Right forelimb (tissue), 1 donor: ENCODE measurements at regions not wholly inside any gene's neighbourhood (a gene's known extent, or its start where the extent isn't known, plus 50 kb on each side); places are given as distances from the start of the nearest gene placed in this dataset.

Experiments used
- DNase-seq: peaks from one replicate; pipeline ENCODE4 v3.0.0-alpha.2; 2018

DNA sequence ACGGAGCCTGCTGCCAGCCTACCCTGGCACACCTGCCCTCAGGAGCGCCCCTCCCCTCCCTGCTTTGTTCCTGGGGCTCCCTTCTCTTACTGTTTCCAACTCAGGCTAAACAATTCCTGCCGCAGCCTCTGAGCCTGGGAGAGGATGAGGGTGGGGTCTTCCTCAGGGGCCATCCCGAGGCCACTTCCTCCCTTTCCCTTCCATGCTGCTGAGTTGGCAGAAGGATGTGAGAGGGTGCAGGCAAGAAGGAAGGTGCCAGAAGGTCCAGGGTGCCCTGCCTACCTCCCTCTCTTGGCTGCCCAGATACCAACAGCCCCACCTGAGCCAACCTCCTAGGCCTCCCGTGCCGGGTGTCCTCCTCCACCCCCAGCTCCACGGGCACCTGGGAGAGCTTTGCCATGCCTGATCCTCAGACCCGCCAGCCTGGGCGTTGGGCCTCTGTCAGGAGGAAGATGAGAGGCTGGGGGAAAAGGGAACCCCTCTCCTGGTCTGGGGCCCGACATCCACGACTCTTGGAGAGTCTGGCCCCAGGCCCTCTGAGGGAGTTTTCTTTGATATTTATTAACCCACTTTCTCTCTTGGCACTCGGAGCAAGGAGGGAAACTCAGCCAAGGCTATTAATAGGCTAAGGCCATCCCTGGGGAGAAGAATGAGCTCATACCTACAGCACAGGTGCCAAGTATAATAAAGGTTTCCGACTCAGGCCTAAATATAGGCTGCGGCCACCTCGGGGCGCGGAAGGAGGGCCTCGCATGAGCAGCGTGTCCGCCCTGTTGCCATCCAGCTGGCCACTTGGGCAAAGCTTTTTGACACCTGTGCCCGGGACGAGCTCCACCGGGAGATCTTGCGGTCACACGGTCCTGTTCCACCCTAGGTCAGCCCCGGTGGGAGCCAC is 232.0 kb downstream of the ENGASE start:
- no peak for DNase-seq

DNA sequence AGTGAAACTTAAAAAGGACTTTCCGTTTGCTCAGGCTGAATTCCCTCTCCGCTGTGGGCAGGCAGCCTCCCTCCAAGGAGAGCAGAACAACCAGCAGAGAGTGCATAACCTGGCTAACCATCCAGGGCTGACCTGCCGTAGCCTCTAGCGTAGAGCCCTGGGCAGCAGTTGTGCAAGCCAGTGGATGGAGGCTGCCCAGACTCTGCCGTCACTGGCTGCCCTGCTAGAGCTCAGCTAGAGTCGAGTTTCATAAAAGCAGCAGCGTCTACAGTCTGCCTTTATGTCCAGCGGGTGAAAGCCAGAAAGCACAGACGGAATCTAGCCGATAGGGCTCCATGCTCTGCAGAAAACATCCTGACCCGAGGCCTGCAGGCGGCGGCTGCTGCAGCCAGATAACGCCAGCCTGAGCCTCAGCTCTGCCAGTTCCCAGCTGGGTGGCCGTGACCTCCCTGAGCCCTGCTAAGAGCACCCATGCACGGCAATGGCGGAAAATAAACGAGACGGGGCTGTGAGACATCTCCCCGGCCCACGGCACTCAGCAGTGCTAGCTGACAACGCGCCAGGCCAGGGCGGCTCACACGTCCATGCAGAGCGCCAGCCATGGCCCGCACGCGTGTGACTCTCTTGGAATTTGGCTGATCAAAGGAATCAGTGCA is 231.3 kb downstream of the ENGASE start:
- DNase-seq, result no peak

DNA sequence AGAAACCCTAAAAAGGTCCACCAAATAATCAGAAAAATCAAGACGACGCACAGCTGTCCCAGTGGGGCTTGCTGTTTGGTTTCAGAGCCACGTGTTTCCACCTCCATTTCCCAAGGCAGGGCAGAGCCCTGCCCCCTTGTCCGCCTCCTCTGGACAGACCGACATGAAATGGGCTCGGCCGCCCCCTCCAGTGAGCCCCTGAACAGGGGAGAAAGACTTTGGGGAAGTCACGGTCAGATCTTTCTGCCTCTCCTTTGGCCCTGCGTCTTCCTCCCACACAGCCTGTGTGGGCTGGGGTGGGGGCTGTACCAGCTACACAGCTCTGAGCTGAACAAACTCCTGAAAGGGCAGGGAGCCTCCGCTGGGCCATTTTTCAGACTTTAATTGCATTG is 230.7 kb downstream of the ENGASE start:
- no peak for DNase-seq

GRCh38 chr17:79304884-79305283 is 230.3 kb downstream of the ENGASE start:
- DNase-seq, result no peak

DNA sequence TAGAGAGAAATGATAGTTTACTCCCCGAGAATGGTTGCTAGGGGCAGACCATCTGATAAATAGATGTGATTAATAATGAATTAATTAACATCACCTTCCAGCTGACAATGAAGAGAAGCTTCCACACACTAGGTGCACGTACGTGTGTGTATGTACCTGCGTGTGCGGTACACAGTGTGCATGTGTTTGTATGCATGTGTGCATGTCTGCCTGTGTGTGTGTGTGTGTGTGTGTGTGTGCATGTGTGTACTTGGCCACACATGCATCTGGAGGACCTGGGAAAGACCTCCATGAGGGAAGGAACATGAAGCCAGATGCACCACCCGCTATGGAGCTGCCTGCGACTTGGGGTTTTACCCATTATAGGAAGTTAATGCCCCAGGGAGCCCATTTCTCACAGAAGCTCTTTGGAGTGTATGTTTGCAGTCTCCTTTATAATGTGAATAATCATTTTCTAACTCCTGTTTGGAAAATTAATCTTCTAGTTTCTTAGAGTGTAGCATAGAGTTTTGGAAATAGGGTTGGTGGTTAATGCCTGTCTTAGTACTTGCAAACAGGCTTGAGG is 229.1 kb downstream of the ENGASE start:
- DNase-seq, result no peak

DNA sequence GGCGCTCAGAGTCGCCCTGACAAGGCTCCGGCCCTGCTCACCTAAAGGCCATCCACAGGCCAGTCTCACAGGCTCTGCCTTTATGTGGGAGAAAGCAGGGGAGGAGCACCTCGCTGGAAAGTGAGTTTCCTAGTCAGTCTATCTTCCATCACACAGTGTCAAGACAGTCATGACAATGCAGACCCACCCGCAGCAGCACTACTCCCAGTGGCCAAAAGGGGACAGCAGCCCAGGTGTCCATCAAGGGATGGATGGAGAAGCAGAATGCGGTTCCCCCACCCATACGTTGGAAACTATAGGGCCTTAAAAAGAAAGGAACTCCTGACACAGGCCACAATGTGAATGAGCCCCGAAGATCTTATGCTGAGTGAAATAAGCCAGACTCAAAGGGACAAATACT is 226.8 kb downstream of the ENGASE start:
- no peak for DNase-seq

- DNase-seq, result no peak
Observed at GRCh38 chr17:79299349-79299748, 224.7 kb downstream of the ENGASE start.

GRCh38 chr17:79298799-79299198 is 224.2 kb downstream of the ENGASE start:
- no peak for DNase-seq

DNA sequence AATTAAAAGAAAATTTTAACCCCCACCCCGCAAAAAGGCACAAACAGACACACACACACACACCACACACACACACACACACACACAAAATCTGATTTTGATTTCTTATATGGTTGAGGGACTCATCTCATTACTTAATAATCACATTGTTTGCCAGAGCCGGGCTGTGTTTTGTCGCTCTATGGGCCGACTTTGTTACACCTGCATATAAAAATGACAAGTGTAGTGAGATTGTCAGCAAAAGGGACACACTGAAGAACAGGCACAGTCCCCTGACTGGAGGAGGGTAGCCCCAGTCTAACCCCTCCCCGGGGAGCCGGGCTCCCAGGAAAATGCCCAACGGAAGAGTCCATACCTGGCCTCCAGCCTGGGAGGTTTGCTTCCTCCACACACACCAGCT is 221.6 kb downstream of the ENGASE start:
- no peak for DNase-seq

DNA sequence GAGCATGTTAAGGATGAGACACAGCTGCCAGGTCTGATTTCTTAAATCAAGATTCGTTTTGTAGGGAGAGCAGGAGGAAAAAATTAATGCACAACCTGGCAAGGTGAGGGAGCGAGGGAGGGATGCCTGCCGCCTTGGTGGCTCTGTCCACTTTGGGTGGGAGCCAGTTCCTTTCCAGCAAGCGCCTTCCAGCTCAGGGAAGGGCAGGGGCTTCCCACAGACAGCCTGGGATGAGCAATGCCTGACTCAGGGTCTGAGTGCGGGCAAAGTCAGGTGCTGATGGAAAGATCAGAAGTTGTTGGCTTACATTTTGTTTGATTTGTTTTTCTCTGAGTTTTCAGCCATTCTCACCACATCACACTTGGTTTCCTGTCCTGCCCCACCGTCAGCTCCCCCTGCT is 220.7 kb downstream of the ENGASE start:
- no peak for DNase-seq

- peak; percentile 88 for DNase-seq
Observed at GRCh38 chr17:79294459-79295071, 219.9 kb downstream of the ENGASE start.

GRCh38 chr17:79292501-79292900 is 217.9 kb downstream of the ENGASE start:
- DNase-seq, result no peak

GRCh38 chr17:79291391-79291790 is 216.8 kb downstream of the ENGASE start:
- no peak for DNase-seq

GRCh38 chr17:79290726-79291125 is 216.1 kb downstream of the ENGASE start:
- no peak for DNase-seq

- DNase-seq, result no peak
Observed at GRCh38 chr17:79288950-79289349, 214.3 kb downstream of the ENGASE start.

DNA sequence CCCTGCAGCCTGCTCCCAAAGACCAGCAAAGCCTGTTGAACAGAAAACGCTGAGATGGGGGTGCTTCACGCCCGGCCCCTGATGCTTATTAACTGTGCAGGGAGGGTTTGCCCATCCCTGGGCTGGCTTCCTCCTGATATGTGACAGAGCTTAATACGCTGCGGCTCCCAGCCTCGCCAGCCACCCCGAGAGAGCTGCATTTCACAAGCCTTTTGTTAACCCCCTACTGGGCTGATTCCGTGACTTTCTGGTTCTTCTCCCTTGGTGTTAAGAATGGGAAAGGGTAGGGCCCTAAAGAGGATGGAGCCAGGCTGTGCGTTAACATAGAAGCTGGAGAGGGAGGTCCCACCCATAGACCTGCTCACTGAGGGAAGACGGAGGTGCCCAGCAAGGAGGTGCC is 211.8 kb downstream of the ENGASE start:
- DNase-seq, result no peak

DNA sequence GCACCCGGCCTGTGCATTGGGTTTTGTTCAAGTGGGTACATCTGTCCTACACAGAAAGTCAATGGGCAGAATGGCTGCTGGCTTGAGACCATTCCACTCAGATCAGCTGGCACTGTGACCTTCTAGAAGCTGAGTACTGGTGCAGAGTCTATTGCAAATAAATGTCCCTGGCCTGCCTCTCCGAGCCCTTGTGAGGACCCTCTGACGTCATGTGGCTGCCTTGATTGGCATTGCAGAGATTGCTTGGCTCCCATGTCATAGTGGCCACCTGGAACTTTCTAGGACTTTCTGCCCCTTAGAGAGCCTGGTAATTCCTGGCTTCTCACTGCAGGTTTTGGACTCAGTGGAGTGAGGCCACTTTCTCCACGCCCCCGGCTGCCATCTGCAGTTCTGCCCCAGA is 211.3 kb downstream of the ENGASE start:
- no peak for DNase-seq

DNA sequence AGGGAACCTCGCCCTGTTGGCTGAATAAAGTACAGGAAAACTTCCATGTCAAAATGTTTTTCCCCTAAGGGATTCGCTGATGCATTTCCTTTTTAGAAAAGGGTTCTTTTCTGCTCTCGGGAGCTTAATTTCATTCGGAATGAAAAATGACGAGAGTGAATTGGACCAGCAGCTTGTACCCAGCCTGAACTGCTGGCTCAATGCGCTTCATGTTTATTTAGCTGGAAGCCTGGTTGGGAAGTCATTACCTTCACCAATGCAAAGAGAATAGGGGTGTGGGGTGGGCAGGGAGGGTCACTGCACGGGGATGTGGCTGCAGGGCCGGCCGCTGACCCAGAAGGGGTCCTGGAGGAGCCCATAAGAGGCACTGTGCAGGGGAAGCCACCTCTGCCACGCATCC is 207.7 kb downstream of the ENGASE start:
- no peak for DNase-seq

GRCh38 chr17:79281803-79282202 is 207.2 kb downstream of the ENGASE start:
- DNase-seq, result no peak

GRCh38 chr17:79280866-79281572 is 206.4 kb downstream of the ENGASE start:
- no peak for DNase-seq

DNA sequence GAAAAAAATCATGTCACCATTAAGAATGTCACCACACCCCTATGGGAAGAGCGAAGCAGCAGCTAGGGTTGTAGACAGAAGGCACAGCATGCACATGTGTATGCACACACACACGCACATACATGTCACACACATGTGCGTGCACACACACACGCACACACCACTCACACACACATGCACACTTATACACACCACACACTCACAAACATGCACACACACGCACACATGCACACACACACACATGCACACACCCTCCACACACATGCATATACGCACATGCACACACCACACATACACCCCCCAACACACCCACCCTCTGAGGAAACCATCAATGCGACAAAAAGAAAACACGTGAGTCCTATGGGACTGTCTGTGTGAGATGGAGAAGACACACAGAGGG is 205.4 kb downstream of the ENGASE start:
- DNase-seq, result no peak

DNA sequence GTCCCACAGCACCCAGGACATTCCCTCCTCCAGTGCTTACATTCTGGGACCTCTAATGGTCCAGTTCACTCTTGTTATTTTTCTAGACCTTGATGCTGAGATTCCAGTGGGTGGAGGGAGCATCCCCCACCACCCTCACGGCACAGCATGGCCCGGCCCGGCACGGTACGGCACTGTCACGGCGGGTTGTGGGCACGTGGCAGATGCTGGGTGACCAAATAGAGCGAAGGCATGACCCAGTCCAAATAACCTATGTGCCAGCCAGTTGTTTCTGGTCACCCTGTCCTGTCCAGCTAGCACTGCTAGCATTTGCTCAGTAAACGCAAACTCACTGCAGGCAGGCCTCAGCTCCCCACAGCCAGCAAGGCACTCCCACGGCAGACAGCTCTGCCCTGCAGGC is 204.7 kb downstream of the ENGASE start:
- DNase-seq, result no peak

GRCh38 chr17:79276821-79277220 is 202.2 kb downstream of the ENGASE start:
- DNase-seq, result no peak
